Endodermal cell (in vitro differentiated cells): ENCODE measurements at regions not wholly inside any gene's neighbourhood (a gene's known extent, or its start where the extent isn't known, plus 50 kb on each side); places are given as distances from the start of the nearest gene placed in this dataset.

ENCODE experiments used
- DNase-seq: peaks from one replicate; pipeline ENCODE4 v3.0.0-alpha.2; 2017
- H3K27ac ChIP-seq: 2 replicates; pipeline ENCODE4 v1.5.1; 2013; ENCODE audit warnings: mild to moderate bottlenecking, low read depth, low read length, moderate library complexity
- H3K27me3 ChIP-seq: 2 replicates; pipeline ENCODE4 v1.6.1; 2013; ENCODE audit warnings: mild to moderate bottlenecking, low read length, moderate library complexity; ENCODE audit not compliant: insufficient read depth, control insufficient read depth, poor library complexity, severe bottlenecking
- H3K36me3 ChIP-seq: 2 replicates; pipeline ENCODE4 v1.7.0; 2013; ENCODE audit warnings: mild to moderate bottlenecking, low read length, moderate library complexity; ENCODE audit not compliant: control insufficient read depth, insufficient read depth
- H3K4me1 ChIP-seq: one replicate; pipeline ENCODE4 v1.7.0; 2013; ENCODE audit warnings: low read length; ENCODE audit not compliant: control insufficient read depth, insufficient read depth
- H3K4me3 ChIP-seq: 2 replicates; pipeline ENCODE4 v1.5.1; 2013; ENCODE audit warnings: mild to moderate bottlenecking, low read length, moderate library complexity
- H3K9ac ChIP-seq: 2 replicates; pipeline ENCODE4 v1.6.1; 2013; ENCODE audit warnings: mild to moderate bottlenecking, low read length, moderate library complexity; ENCODE audit not compliant: poor library complexity, severe bottlenecking; ENCODE audit errors: extremely low read depth
- H3K9me3 ChIP-seq: 2 replicates; pipeline ENCODE4 v1.6.1; 2013; ENCODE audit warnings: mild to moderate bottlenecking, low read length, moderate library complexity; ENCODE audit not compliant: control insufficient read depth
- H3K27ac Mint-ChIP-seq: 2 replicates; pipeline ENCODE4 v1.8.0; 2020; ENCODE audit warnings: mixed read lengths
- H3K27me3 Mint-ChIP-seq: 2 replicates; pipeline ENCODE4 v1.8.0; 2021; ENCODE audit warnings: mild to moderate bottlenecking, mixed read lengths; ENCODE audit not compliant: insufficient read depth
- H3K36me3 Mint-ChIP-seq: 2 replicates; pipeline ENCODE4 v1.8.0; 2020; ENCODE audit warnings: low read depth, mixed read lengths
- H3K4me1 Mint-ChIP-seq: 2 replicates; pipeline ENCODE4 v1.8.0; 2020; ENCODE audit warnings: mixed read lengths
- H3K4me3 Mint-ChIP-seq: 2 replicates; pipeline ENCODE4 v1.8.0; 2020; ENCODE audit warnings: mild to moderate bottlenecking, moderate library complexity, mixed read lengths
- H3K9me3 Mint-ChIP-seq: 2 replicates; pipeline ENCODE4 v1.8.0; 2020; ENCODE audit warnings: mild to moderate bottlenecking, mixed read lengths
- CTCF ChIP-seq: fragments of 200-600 bp; sonication (generic); conservative IDR thresholded peaks from 2 replicates; pipeline ENCODE4 v1.5.0; 2021; ENCODE audit warnings: antibody characterized with exemption, mild to moderate bottlenecking
- WGBS, 2 experiments: methylation state at CpG; one replicate each; pipeline versions ENCODE4 v1.1.5 to v1.1.7; 2013; ENCODE audit warnings: missing lambda C conversion rate in 2 of 2, mixed read lengths in 1 of 2; ENCODE audit not compliant: insufficient coverage in 1 of 2, insufficient read length in 1 of 2; 5-methylcytosine and 5-hydroxymethylcytosine counted together

GRCh38 chr2:235219048-235219447, 267.2 kb downstream of the SH3BP4 start:
- Histone ChIP-seq H3K27me3 (no peaks in the 10 kb centered on the region), H3K9ac (no peak overlapping the region), H3K4me3 (no peak overlapping the region), H3K27ac (no peak overlapping the region), H3K36me3 (no peaks in the 10 kb centered on the region), H3K9me3 (no peaks in the 10 kb centered on the region), H3K4me1 (no peaks in the 10 kb centered on the region)
- Mint-ChIP-seq H3K27me3 (peaks cover 2% of the 10 kb centered on the region), H3K9me3 (no peaks in the 10 kb centered on the region), H3K36me3 (no peaks in the 10 kb centered on the region), H3K4me3 (no peak overlapping the region), H3K4me1 (no peaks in the 10 kb centered on the region), H3K27ac (no peak overlapping the region)
- no peak for TF ChIP-seq CTCF
- no peak for DNase-seq
- WGBS, 2 experiments: 86 to 90% methylated on average over 4 to 5 of the region's 5 CpGs

GRCh38 chr2:235220331-235220730, 268.5 kb downstream of the SH3BP4 start:
- Mint-ChIP-seq H3K9me3 (no peaks in the 10 kb centered on the region), H3K27ac (no peak overlapping the region), H3K4me1 (no peaks in the 10 kb centered on the region), H3K27me3 (peaks cover 2% of the 10 kb centered on the region), H3K36me3 (no peaks in the 10 kb centered on the region), H3K4me3 (no peak overlapping the region)
- Histone ChIP-seq H3K9ac (no peak overlapping the region), H3K27me3 (no peaks in the 10 kb centered on the region), H3K9me3 (no peaks in the 10 kb centered on the region), H3K36me3 (no peaks in the 10 kb centered on the region), H3K4me1 (no peaks in the 10 kb centered on the region), H3K27ac (no peak overlapping the region), H3K4me3 (no peak overlapping the region)
- no peak for DNase-seq
- no peak for TF ChIP-seq CTCF
- WGBS, 2 experiments: 89 to 92% methylated on average over 6 of the region's 6 CpGs

GRCh38 chr2:235223011-235223410, 270.8 kb upstream of the AGAP1 start:
- Mint-ChIP-seq H3K27me3 (no peaks in the 10 kb centered on the region), H3K4me1 (no peaks in the 10 kb centered on the region), H3K9me3 (no peaks in the 10 kb centered on the region), H3K27ac (no peak overlapping the region), H3K4me3 (no peak overlapping the region), H3K36me3 (no peaks in the 10 kb centered on the region)
- Histone ChIP-seq H3K4me3 (no peak overlapping the region), H3K27me3 (no peaks in the 10 kb centered on the region), H3K36me3 (no peaks in the 10 kb centered on the region), H3K9me3 (no peaks in the 10 kb centered on the region), H3K9ac (no peak overlapping the region), H3K4me1 (no peaks in the 10 kb centered on the region), H3K27ac (no peak overlapping the region)
- DNase-seq: no peak
- no peak for TF ChIP-seq CTCF
